Smooth muscle cell (in vitro differentiated cells): ENCODE measurements at regions not wholly inside any gene's neighbourhood (a gene's known extent, or its start where the extent isn't known, plus 50 kb on each side); places are given as distances from the start of the nearest gene placed in this dataset.

Experiments
- DNase-seq: peaks from one replicate; lab custom pipeline; 2025; ENCODE audit not compliant: unreplicated experiment; lab: John Stamatoyannopoulos, UW
- H2AFZ ChIP-seq: fragments of 200-600 bp; sonication (generic); 2 replicates; pipeline ENCODE4 v1.6.0; 2016; ENCODE audit warnings: antibody characterized with exemption, low read depth, mild to moderate bottlenecking
- H3F3A ChIP-seq: fragments of 200-600 bp; sonication (generic); 2 replicates; pipeline ENCODE4 v1.6.0; 2017; ENCODE audit warnings: antibody characterized with exemption, low read depth
- H3K27ac ChIP-seq: fragments of 200-600 bp; sonication (generic); 2 replicates; pipeline ENCODE4 v1.5.1; 2016; ENCODE audit warnings: low read depth, mild to moderate bottlenecking
- H3K27me3 ChIP-seq: fragments of 200-600 bp; sonication (generic); 2 replicates; pipeline ENCODE4 v1.6.1; 2016; ENCODE audit warnings: low read depth, mild to moderate bottlenecking
- H3K36me3 ChIP-seq: fragments of 200-600 bp; sonication (generic); 2 replicates; pipeline ENCODE4 v1.5.1; 2016; ENCODE audit warnings: low read depth
- H3K4me1 ChIP-seq: fragments of 200-600 bp; sonication (generic); 2 replicates; pipeline ENCODE4 v1.5.1; 2016; ENCODE audit warnings: low read depth
- H3K4me2 ChIP-seq: fragments of 200-600 bp; sonication (generic); 2 replicates; pipeline ENCODE4 v1.6.0; 2016; ENCODE audit warnings: mild to moderate bottlenecking
- H3K4me3 ChIP-seq: fragments of 200-600 bp; sonication (generic); 2 replicates; pipeline ENCODE4 v1.5.1; 2016; ENCODE audit warnings: mild to moderate bottlenecking
- H3K79me2 ChIP-seq: fragments of 200-600 bp; sonication (generic); 2 replicates; pipeline ENCODE4 v1.6.0; 2016; ENCODE audit warnings: low read depth, mild to moderate bottlenecking
- H3K9ac ChIP-seq: fragments of 200-600 bp; sonication (generic); 2 replicates; pipeline ENCODE4 v1.6.0; 2016; ENCODE audit warnings: low read depth
- H3K9me3 ChIP-seq: fragments of 200-600 bp; sonication (generic); replicated peaks from 2 replicates; pipeline ENCODE4 v1.5.1; 2016; ENCODE audit warnings: low read depth
- H4K20me1 ChIP-seq: fragments of 200-600 bp; sonication (generic); 2 replicates; pipeline ENCODE4 v1.6.0; 2016; ENCODE audit warnings: low read depth
- WGBS: methylation state at CpG from one replicate; pipeline ENCODE4 v1.1.7; 2016; ENCODE audit warnings: low lambda C conversion rate; 5-methylcytosine and 5-hydroxymethylcytosine counted together
- TF ChIP-seq, protein P1 (sequence below): fragments of 200-600 bp; sonication (generic); IDR thresholded peaks from 2 replicates; pipeline ENCODE4 v1.5.1; 2017; ENCODE audit warnings: borderline replicate concordance, mild to moderate bottlenecking, antibody characterized with exemption; ENCODE audit not compliant: insufficient read depth, poor library complexity, severe bottlenecking

DNA sequence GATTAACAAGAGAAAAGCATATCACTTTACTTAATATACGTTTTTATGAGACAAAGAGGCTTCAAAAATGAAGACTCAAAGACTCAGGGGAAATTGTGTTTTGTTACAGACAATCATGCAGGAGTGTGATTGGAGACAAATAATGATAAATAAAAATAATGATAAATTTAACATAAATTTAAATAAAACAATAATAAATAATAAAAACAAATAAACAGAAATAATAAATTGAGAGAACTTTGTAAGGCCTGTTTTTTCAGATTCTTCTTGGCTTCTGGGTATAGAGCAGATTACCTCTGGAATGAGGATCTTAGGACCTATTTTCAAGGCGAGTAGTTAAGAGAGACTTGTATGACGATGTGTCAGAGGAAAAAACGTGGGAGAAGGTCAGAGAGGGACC, 271.4 kb upstream of the POT1 start:
- TF ChIP-seq, protein P1, sequence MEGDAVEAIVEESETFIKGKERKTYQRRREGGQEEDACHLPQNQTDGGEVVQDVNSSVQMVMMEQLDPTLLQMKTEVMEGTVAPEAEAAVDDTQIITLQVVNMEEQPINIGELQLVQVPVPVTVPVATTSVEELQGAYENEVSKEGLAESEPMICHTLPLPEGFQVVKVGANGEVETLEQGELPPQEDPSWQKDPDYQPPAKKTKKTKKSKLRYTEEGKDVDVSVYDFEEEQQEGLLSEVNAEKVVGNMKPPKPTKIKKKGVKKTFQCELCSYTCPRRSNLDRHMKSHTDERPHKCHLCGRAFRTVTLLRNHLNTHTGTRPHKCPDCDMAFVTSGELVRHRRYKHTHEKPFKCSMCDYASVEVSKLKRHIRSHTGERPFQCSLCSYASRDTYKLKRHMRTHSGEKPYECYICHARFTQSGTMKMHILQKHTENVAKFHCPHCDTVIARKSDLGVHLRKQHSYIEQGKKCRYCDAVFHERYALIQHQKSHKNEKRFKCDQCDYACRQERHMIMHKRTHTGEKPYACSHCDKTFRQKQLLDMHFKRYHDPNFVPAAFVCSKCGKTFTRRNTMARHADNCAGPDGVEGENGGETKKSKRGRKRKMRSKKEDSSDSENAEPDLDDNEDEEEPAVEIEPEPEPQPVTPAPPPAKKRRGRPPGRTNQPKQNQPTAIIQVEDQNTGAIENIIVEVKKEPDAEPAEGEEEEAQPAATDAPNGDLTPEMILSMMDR: no peak
- Histone ChIP-seq H3K9ac (no peak overlapping the region), H3K36me3 (no peaks in the 10 kb centered on the region), H3K4me1 (no peaks in the 10 kb centered on the region), H4K20me1 (no peaks in the 10 kb centered on the region), H3K27ac (no peak overlapping the region), H3K79me2 (no peaks in the 10 kb centered on the region), H3K27me3 (no peaks in the 10 kb centered on the region), H3K4me3 (no peak overlapping the region), H3K9me3 (no peaks in the 10 kb centered on the region), H3K4me2 (no peak overlapping the region), H2AFZ (no peak overlapping the region), H3F3A (no peaks in the 10 kb centered on the region)
- WGBS: 84% methylated on average over 4 of the region's 4 CpGs
- DNase-seq: no peak

DNA sequence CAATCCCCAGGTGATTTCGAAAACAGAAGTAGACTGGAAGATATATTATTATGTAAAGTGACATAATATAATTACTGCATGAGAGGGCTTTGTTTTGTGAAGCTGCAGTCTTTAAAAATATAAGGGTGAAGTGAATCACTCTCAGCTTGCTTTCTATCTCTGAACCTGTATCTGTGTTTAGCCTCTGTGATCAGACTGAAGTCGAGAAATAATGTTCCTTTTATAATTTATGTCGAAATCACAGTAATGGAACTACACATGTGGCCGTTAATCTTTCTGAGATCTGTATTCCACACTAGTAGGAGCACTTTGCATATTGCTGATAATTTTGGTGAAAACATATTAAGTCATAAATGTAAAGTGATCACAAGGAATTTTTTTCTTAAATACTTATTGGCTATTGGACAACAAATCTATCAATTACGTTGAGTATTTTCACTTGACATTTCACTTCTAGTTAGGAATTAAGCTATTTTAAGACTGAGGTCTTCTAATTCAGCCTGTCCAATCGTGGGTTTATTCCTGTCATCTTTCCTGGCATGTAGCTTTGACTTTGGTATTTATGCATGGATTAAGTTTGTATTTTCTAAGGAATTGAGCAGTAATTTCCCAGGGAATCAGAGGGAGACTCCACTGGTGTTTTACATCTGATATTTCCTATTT, 268.2 kb upstream of the POT1 start:
- no peaks in the 10 kb centered on the region for H3K27me3 ChIP-seq
- TF ChIP-seq, protein P1: no peak
- H3F3A ChIP-seq: no peaks in the 10 kb centered on the region
- no peak overlapping the region for H3K9ac ChIP-seq
- H3K9me3 ChIP-seq: no peaks in the 10 kb centered on the region
- no peaks in the 10 kb centered on the region for H4K20me1 ChIP-seq
- no peaks in the 10 kb centered on the region for H3K36me3 ChIP-seq
- DNase-seq: no peak
- H3K4me1 ChIP-seq: peaks cover 6% of the 10 kb centered on the region
- WGBS: 86% methylated on average over 6 of the region's 6 CpGs
- no peak overlapping the region for H3K4me3 ChIP-seq
- H3K79me2 ChIP-seq: no peaks in the 10 kb centered on the region
- H2AFZ ChIP-seq: no peak overlapping the region
- H3K4me2 ChIP-seq: no peak overlapping the region
- H3K27ac ChIP-seq: no peak overlapping the region

DNA sequence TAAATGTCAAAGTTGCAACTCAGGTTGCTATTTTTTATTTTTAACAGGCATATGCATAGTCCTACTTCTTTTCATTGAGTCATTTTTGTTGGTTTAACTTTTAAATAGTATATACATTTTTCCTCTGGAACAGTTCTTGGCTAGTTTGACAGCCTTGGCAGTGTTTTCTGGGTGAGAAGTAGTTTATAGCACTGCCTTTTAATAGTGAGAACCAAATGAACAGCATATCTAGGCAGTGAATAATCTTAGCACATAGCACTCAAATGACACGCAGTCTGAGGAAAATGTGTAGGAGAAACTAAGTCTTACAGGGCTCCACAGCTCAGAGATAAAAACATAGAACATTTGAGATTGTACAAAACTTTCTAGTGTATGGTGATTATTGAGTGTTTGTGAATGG, 265.5 kb upstream of the POT1 start:
- Histone ChIP-seq H3K4me2 (peak overlapping the region; percentile 40), H2AFZ (peak overlapping the region; percentile 34), H3K36me3 (no peaks in the 10 kb centered on the region), H4K20me1 (no peaks in the 10 kb centered on the region), H3K9ac (no peak overlapping the region), H3K27me3 (no peaks in the 10 kb centered on the region), H3F3A (no peaks in the 10 kb centered on the region), H3K4me1 (peaks cover 6% of the 10 kb centered on the region), H3K79me2 (no peaks in the 10 kb centered on the region), H3K9me3 (no peaks in the 10 kb centered on the region), H3K27ac (no peak overlapping the region), H3K4me3 (no peak overlapping the region)
- WGBS: 28% methylated on average over 1 of the region's 1 CpG
- TF ChIP-seq, protein P1: no peak
- no peak for DNase-seq

DNA sequence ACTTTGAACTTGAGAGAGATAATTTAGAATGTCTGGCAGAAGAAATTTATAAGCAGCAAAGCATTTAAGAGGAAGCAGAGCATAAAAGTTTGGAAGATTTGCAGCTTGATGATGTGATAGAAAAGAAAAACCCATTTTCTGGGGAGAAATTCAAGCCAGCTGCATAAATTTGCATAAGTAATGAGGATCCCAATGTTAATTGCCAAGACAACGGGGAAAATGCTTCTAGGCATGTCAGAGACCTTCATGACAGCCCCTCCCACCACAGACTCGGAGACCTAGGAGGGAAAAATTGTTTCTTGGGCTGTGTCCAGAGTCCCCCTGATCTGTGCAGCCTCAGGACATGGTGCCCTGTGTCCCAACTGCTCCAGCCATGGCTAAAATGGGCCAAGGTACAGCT, 263.6 kb upstream of the POT1 start:
- Histone ChIP-seq H3K9ac (no peak overlapping the region), H3K9me3 (no peaks in the 10 kb centered on the region), H3K36me3 (no peaks in the 10 kb centered on the region), H3K4me3 (no peak overlapping the region), H3K4me1 (peaks cover 6% of the 10 kb centered on the region), H3K4me2 (no peak overlapping the region), H3K27ac (no peak overlapping the region), H3F3A (no peaks in the 10 kb centered on the region), H2AFZ (no peak overlapping the region), H4K20me1 (no peaks in the 10 kb centered on the region), H3K27me3 (no peaks in the 10 kb centered on the region), H3K79me2 (no peaks in the 10 kb centered on the region)
- TF ChIP-seq, protein P1: no peak
- DNase-seq: no peak
- 94% methylated on average over 2 of the region's 2 CpGs for WGBS
